Gastroesophageal sphincter (tissue), 3 donors: ENCODE measurements at regions not wholly inside any gene's neighbourhood (a gene's known extent, or its start where the extent isn't known, plus 50 kb on each side); places are given as distances from the start of the nearest gene placed in this dataset.

Source experiments
- CTCF ChIP-seq, 4 experiments: fragments of 200-600 bp in 2 of 4; fragments of 450-650 bp in 2 of 4; sonication (generic) in 1 of 4; IDR thresholded peaks; one replicate each; pipeline ENCODE4 v1.5.1; 2017 to 2019; ENCODE audit warnings: antibody characterized with exemption in 4 of 4, mild to moderate bottlenecking in 2 of 4, moderate library complexity in 2 of 4
- EP300 ChIP-seq: sonication (generic); formaldehyde crosslinking; IDR thresholded peaks from one replicate; pipeline ENCODE4 v1.6.1; 2017; ENCODE audit warnings: antibody characterized with exemption, mild to moderate bottlenecking
- POLR2AphosphoS5 ChIP-seq: sonication (generic); formaldehyde crosslinking; IDR thresholded peaks from one replicate; pipeline ENCODE4 v1.6.1; 2017; ENCODE audit warnings: antibody characterized with exemption

DNA sequence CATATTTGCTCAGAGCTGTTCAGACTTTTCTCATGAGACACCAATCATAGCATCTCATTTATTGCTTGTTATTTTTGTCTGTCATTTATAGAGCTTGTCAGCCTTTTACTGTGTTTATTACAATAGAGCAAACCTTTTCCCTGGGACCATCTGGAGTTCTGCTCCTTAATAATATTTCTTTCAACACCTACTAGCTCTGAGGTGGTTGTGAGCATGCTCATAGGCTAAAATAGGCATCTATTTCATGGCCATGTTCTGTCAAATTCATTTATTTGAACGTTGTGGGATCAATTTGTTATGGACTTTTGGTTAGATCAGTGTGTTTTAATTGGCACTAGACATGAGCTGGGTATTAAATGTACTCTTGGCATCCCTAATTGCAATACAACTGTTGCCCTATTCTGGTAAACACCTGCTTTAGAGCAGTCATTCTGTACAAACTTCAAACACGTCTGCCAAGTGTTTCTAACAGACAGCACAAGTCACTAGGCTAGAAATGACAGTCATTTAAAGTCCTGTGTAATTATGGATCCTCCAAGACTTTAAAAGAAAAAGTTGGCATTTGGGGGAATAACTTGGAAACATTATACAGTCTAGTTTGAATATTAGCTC, 766.3 kb downstream of the ZNF385D start:
- no peak for TF ChIP-seq CTCF (IDR thresholded peaks at IDR 0.05)
- TF ChIP-seq EP300: no peak
- TF ChIP-seq POLR2AphosphoS5: no peak
